ENCODE measurements at regions not wholly inside any gene's neighbourhood (a gene's known extent, or its start where the extent isn't known, plus 50 kb on each side); places are given as distances from the start of the nearest gene placed in this dataset.

- H3K36me3 Mint-ChIP-seq = no peaks in the 10 kb centered on the region
- no peaks in the 10 kb centered on the region for H3K9me3 Mint-ChIP-seq
- H3K27ac Mint-ChIP-seq = no peak overlapping the region
- CTCF ChIA-PET = interaction anchor here (1.0 kb wide), 1 partner anchor 19 kb away, joined by 3 read pairs; no protein-coding TSS in a partner anchor
- H3K4me1 Mint-ChIP-seq = peaks cover 32% of the 10 kb centered on the region
- DNase-seq = no peak
- no peak overlapping the region for H3K4me3 Mint-ChIP-seq
- H3K27me3 Mint-ChIP-seq = peaks cover 4% of the 10 kb centered on the region
These were observed 151.6 kb downstream of the PALM2AKAP2 start for GRCh38 chr9:109931623-109932022.

- no peaks in the 10 kb centered on the region for H3K36me3 Mint-ChIP-seq
- no peak for DNase-seq
- CTCF ChIA-PET = interaction anchor here (1.0 to 1.6 kb wide), 4 partner anchors 16 to 34 kb away, joined by 3 to 7 read pairs (median 4); no protein-coding TSS in a partner anchor
- H3K4me1 Mint-ChIP-seq = peaks cover 34% of the 10 kb centered on the region
- no peak overlapping the region for H3K4me3 Mint-ChIP-seq
- H3K9me3 Mint-ChIP-seq = no peaks in the 10 kb centered on the region
- peaks cover 4% of the 10 kb centered on the region for H3K27me3 Mint-ChIP-seq
- peak overlapping the region; percentile 12 for H3K27ac Mint-ChIP-seq
These were observed 154.3 kb downstream of the PALM2AKAP2 start for GRCh38 chr9:109934136-109934856.

DNA sequence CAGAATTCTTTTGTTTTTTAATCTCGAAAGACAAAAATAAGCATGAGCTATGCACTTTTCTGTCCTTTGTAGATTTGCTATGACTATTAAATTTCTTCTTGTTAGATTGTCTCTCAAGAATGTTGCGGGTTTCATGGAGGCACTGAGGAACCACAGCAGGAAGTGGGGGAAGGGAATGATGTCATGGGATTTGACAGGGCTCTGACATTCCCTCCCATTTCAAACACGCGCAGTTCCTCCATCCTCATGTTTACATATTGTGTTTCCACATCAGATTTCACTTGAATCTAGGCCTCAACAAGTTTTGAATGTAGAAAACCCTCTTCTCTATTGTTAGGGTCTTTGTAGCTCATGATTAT lies 154.8 kb downstream of the PALM2AKAP2 start:
- CTCF ChIA-PET = interaction anchor here (1.0 to 1.6 kb wide), 5 partner anchors 16 to 35 kb away, joined by 3 to 7 read pairs (median 4); no protein-coding TSS in a partner anchor
- no peak for DNase-seq
- Mint-ChIP-seq H3K4me3 (no peak overlapping the region), H3K4me1 (peaks cover 34% of the 10 kb centered on the region), H3K27me3 (peaks cover 4% of the 10 kb centered on the region), H3K27ac (no peak overlapping the region), H3K9me3 (no peaks in the 10 kb centered on the region), H3K36me3 (no peaks in the 10 kb centered on the region)

- no peaks in the 10 kb centered on the region for H3K36me3 Mint-ChIP-seq
- no peak overlapping the region for H3K4me3 Mint-ChIP-seq
- CTCF ChIA-PET = interaction anchor here (1.0 kb wide), 1 partner anchor 35 kb away, joined by 3 read pairs; no protein-coding TSS in a partner anchor
- no peaks in the 10 kb centered on the region for H3K9me3 Mint-ChIP-seq
- H3K27me3 Mint-ChIP-seq = peaks cover 2% of the 10 kb centered on the region
- H3K4me1 Mint-ChIP-seq = peaks cover 34% of the 10 kb centered on the region
- no peak for DNase-seq
- H3K27ac Mint-ChIP-seq = no peak overlapping the region
These were observed 155.5 kb downstream of the PALM2AKAP2 start for GRCh38 chr9:109935406-109936087.

- peaks cover 34% of the 10 kb centered on the region for H3K4me1 Mint-ChIP-seq
- no peak overlapping the region for H3K27ac Mint-ChIP-seq
- no peaks in the 10 kb centered on the region for H3K27me3 Mint-ChIP-seq
- H3K36me3 Mint-ChIP-seq = no peaks in the 10 kb centered on the region
- CTCF ChIA-PET = interaction anchor here (1.1 kb wide), 1 partner anchor 15 kb away, joined by 3 read pairs; no protein-coding TSS in a partner anchor
- no peak overlapping the region for H3K4me3 Mint-ChIP-seq
- H3K9me3 Mint-ChIP-seq = no peaks in the 10 kb centered on the region
- DNase-seq = no peak
These were observed 158.0 kb downstream of the PALM2AKAP2 start for GRCh38 chr9:109937861-109938453.

- no peak overlapping the region for H3K27ac Mint-ChIP-seq
- no peak for DNase-seq
These were observed 159.8 kb downstream of the PALM2AKAP2 start for GRCh38 chr9:109939698-109940342.

DNA sequence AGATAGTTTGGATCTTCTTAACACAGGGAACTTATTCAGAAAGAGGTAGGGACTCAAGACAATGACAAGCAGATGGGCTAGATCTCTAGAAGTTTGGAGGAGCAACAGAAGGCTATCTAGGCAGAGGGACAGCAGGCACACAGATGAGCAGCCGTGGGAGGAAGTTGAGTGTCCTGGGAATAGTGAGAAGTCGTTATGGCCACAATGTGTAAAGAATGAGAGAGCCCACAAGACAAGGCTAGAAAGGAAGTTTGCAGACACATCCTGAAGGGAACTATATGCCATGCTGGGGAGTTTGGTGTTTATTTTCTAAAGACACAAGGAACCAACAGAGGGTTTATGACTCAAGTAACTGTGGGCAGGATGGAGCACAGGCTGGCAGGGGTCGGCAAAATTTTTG lies 160.6 kb downstream of the PALM2AKAP2 start:
- H3K36me3 Mint-ChIP-seq = no peaks in the 10 kb centered on the region
- peaks cover 18% of the 10 kb centered on the region for H3K4me1 Mint-ChIP-seq
- H3K4me3 Mint-ChIP-seq = no peak overlapping the region
- H3K27me3 Mint-ChIP-seq = no peaks in the 10 kb centered on the region
- H3K9me3 Mint-ChIP-seq = no peaks in the 10 kb centered on the region
- no peak overlapping the region for H3K27ac Mint-ChIP-seq
- DNase-seq = no peak
- CTCF ChIA-PET = interaction anchor here (0.7 kb wide), 1 partner anchor 10 kb away, joined by 3 read pairs; no protein-coding TSS in a partner anchor

More at GRCh38 chr9:109939698-109940342, 159.8 kb downstream of the PALM2AKAP2 start:
- Mint-ChIP-seq H3K4me1 (peaks cover 24% of the 10 kb centered on the region), H3K4me3 (no peak overlapping the region), H3K9me3 (no peaks in the 10 kb centered on the region), H3K36me3 (no peaks in the 10 kb centered on the region), H3K27me3 (no peaks in the 10 kb centered on the region)
- CTCF ChIA-PET = interaction anchor here (0.7 kb wide), 1 partner anchor 11 kb away, joined by 3 read pairs; no protein-coding TSS in a partner anchor

GRCh38 chr9:109941771-109942170 lies 161.8 kb downstream of the PALM2AKAP2 start:
- DNase-seq = no peak
- CTCF ChIA-PET = no interaction called here
- H3K27me3 Mint-ChIP-seq = no peaks in the 10 kb centered on the region
- no peak overlapping the region for H3K4me3 Mint-ChIP-seq
- H3K9me3 Mint-ChIP-seq = no peaks in the 10 kb centered on the region
- H3K36me3 Mint-ChIP-seq = no peaks in the 10 kb centered on the region
- peaks cover 12% of the 10 kb centered on the region for H3K4me1 Mint-ChIP-seq
- H3K27ac Mint-ChIP-seq = no peak overlapping the region

DNA sequence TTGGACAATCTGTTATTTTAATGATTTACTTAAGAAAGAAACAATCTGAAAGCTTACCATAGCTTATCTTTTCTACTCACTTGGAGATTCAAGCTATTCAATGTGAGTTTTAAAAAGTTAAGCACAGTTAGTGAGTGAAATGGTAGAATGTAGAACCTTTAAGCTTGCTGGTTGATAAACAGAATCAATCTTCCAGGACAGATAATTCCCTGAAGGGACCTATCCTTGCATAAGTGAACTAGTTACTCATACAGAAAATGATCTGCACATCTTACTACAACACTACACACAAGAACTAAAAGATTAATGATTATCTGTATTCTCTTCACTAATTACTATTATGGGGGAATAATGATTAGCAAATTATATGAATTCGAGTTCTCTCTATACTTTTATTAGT lies 165.6 kb downstream of the PALM2AKAP2 start:
- H3K36me3 Mint-ChIP-seq = no peaks in the 10 kb centered on the region
- peaks cover 9% of the 10 kb centered on the region for H3K4me1 Mint-ChIP-seq
- CTCF ChIA-PET = interaction anchor here (1.2 kb wide), 1 partner anchor 42 kb away, joined by 4 read pairs; no protein-coding TSS in a partner anchor

DNA sequence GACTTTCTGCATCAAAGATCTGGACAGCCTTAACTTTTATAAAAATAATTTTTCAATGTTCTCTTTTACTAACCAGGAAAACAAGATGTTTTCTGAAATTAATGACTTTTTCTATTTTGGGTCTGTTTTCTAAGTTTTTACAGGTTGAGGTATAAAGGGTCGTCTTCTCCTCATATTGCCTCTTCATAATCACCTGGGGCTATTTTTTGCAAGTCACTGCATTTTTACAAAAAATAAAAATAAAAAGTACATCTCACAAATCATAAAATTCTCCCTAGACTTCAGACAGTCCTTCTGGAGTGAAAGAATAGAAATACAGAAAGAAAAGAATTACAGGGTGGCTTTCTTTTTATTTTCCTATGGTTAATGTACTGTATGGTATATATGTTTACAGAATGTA lies 168.5 kb downstream of the PALM2AKAP2 start:
- CTCF ChIA-PET = no interaction called here
- DNase-seq = no peak
- Mint-ChIP-seq H3K27me3 (no peaks in the 10 kb centered on the region), H3K4me1 (peaks cover 31% of the 10 kb centered on the region), H3K27ac (no peak overlapping the region), H3K9me3 (no peaks in the 10 kb centered on the region), H3K4me3 (no peak overlapping the region), H3K36me3 (peaks cover 2% of the 10 kb centered on the region)

More for the DNA sequence above, 165.6 kb downstream of the PALM2AKAP2 start:
- no peak for DNase-seq
- no peak overlapping the region for H3K4me3 Mint-ChIP-seq
- H3K27me3 Mint-ChIP-seq = no peaks in the 10 kb centered on the region
- no peaks in the 10 kb centered on the region for H3K9me3 Mint-ChIP-seq
- H3K27ac Mint-ChIP-seq = no peak overlapping the region

DNA sequence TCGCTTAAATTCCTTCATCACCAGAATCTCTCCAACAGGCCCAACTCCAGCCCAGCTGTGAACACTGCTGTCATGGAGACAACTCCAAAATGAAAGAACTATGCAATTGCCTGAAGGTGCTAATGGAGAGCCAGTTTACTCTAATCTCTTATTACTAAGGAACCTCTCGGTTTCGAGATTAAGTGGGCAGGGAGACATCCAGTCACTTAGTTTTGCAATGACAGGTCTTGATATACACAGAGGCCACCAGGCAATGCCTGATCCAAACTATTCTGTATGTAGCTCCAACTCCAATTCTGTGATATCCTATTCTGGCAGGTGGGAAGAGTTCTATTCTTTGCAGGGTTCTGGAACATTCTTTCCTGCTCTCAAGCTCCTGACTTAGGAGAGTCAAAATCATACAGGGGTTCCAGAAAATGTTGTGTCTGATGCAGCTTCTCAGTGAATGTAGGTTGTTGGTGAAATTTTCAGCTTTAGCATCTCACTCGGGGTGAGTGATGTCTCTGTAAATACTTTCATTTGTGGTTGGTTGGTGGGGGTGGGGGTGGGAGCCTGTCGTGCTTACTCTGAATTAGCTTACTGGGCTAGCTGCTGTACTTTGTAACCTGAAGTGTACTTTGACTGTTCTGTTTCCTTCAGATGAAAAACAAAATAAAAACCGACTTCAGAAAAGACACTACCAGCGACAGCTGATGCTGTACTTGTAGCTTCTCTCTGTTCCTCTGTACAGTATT lies 170.9 kb downstream of the PALM2AKAP2 start:
- H3K4me3 Mint-ChIP-seq = no peak overlapping the region
- H3K4me1 Mint-ChIP-seq = peaks cover 28% of the 10 kb centered on the region
- DNase-seq = peak; percentile 43
- peaks cover 2% of the 10 kb centered on the region for H3K36me3 Mint-ChIP-seq
- H3K27me3 Mint-ChIP-seq = no peaks in the 10 kb centered on the region
- CTCF ChIA-PET = interaction anchor here (1.0 to 1.8 kb wide), 8 partner anchors 10 to 107 kb away, joined by 3 to 9 read pairs (median 4); no protein-coding TSS in a partner anchor
- H3K9me3 Mint-ChIP-seq = no peaks in the 10 kb centered on the region
- peak overlapping the region; percentile 70 for H3K27ac Mint-ChIP-seq

- peaks cover 2% of the 10 kb centered on the region for H3K36me3 Mint-ChIP-seq
- no peak overlapping the region for H3K4me3 Mint-ChIP-seq
- H3K4me1 Mint-ChIP-seq = peaks cover 40% of the 10 kb centered on the region
- peaks cover 6% of the 10 kb centered on the region for H3K27me3 Mint-ChIP-seq
- no peak overlapping the region for H3K27ac Mint-ChIP-seq
- DNase-seq = no peak
- H3K9me3 Mint-ChIP-seq = no peaks in the 10 kb centered on the region
- CTCF ChIA-PET = interaction anchor here (1.4 kb wide), 1 partner anchor 16 kb away, joined by 3 read pairs; no protein-coding TSS in a partner anchor
These were observed 173.3 kb downstream of the PALM2AKAP2 start for GRCh38 chr9:109953300-109953699.

DNA sequence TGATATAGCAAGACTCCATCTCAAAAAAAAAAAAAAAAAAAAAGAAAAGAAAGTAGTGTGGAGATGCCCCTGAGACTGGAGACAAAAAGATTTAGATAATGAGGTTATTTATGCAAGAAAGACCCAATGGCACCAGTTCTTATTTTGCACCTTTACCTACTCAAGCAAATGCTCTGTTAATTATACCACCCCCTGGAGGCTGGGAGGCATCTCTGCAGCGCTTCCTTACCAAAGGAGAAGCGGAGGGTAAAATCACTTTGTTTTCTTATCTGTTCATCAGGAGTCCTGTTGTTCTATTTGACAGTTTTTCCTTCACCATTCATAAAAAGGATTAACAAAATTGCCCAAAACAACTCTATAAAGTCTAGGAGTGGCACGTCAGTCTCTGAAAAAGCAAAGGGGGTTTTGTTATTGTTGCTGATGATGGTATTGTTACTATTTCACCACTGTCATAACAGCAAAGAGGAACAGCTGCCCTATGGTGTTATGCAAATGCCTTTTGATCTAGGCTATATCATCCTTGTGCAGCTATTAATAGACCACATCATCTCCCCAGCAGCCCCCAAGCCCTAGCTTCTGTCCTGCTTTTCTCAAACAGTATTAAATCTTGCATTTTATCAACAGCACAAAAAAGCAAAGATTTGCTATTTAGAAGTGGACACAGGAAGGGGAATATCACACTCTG lies 174.0 kb downstream of the PALM2AKAP2 start:
- no peak overlapping the region for H3K4me3 Mint-ChIP-seq
- peaks cover 13% of the 10 kb centered on the region for H3K27me3 Mint-ChIP-seq
- peaks cover 42% of the 10 kb centered on the region for H3K4me1 Mint-ChIP-seq
- no peak for DNase-seq
- CTCF ChIA-PET = no interaction called here
- H3K27ac Mint-ChIP-seq = no peak overlapping the region
- peaks cover 2% of the 10 kb centered on the region for H3K36me3 Mint-ChIP-seq
- H3K9me3 Mint-ChIP-seq = no peaks in the 10 kb centered on the region
